HG03159 (cell line): ENCODE measurements at regions not wholly inside any gene's neighbourhood (a gene's known extent, or its start where the extent isn't known, plus 50 kb on each side); places are given as distances from the start of the nearest gene placed in this dataset.

Experiments
- ATAC-seq: cut with Tn5 transposase; IDR thresholded peaks from one replicate; pipeline ENCODE4 v1.9.1; 2021; ENCODE audit warnings: mild to moderate bottlenecking, moderate library complexity; ENCODE audit not compliant: unreplicated experiment

DNA sequence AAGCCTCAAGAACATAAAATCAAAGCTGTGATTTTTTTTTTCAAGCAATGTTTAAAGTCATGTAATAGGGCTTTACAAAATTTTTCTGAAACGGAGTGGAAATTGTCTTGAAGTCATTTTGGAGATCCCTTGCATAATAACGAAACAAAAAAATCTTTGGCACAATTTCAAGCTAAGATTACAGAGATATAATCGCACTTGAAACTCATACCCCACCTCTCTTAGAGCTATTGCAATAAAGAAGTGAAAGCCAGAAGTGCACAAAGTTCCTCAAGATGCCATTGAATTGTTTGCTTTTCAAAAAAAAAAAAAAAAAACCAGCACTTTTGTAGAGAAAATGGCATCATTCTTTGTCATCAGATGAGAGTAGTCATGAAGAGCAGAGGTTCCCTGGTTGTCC, 152.3 kb downstream of the PAX3 start:
- no peak for ATAC-seq

DNA sequence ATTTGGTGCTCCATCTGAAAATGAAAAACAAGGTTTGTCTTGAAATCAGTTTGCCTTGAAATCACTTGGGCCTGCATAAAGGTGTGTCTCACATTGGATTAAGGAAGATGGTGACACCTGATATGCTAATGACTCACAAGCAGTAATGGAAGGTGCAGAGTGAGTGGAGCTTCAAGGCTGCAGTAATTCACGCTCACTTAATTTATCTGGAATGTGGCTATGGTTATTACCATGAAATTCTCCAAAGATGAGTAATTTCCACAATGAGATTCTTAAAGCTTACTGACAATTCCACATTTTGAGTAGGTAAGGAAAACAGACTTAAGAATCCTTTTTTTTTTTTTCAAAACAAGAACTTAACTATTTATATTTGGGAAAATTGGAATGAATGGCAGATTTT, 156.8 kb downstream of the PAX3 start:
- ATAC-seq: no peak

DNA sequence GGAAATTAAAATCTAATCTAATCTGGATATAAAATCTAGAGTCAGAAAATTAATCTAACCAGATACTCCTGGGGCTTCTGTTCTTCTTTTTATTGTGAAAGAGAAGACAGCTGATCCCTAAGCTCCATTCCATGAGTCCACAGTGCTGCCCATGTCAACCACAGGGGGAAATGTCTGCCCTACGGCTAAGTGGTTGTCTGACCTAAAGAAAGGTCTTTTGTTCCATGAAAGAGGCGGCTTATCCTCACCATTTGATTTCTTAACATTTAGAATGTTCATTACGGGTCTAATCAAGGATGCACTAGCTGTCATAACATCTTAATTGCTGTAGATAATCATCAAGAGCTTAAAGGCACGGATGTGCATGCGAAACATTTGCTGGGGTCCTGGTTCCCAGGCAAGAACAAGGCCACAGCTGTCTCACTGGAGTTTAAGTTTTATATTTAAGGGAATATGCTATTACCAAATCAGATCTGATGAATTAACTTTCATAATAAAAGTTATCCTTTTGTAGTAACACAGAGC, 162.6 kb downstream of the PAX3 start:
- no peak for ATAC-seq

DNA sequence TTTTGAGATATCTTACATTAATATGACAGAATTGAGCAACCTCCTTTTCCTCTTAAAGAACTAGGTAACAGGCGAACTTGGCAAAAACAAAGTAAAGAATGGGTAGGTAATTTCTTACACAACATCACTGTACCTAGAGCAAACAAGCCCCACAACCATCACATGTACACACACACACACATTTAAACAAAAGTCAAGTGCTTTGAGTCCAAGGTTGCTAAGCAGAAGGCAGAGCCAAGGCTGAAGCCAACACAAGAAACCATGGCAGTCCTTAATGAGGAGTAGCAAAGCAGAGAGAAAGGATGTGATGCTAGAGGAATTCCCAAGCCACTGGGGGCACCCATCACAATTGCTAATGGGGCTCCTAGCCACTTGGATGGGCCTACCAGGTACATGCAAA, 164.1 kb downstream of the PAX3 start:
- no peak for ATAC-seq

DNA sequence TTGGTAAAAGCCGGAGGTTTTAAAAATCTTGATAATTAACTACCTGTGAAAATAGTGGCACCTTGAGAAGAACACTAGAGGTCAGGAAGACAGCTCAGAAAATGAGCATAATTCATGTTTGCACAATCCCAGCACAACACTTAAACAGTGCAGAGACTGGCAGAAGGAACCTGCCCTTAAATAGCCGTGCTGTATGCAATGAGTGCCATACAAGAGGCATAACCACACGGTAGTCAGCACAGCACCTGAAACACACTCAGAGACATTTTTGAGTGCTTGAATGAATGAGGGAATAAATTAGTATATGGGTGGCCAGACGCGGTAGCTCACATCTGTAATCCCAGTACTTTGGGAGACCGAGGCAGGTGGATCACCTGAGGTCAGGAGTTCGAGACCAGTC, 164.9 kb downstream of the PAX3 start:
- no peak for ATAC-seq

DNA sequence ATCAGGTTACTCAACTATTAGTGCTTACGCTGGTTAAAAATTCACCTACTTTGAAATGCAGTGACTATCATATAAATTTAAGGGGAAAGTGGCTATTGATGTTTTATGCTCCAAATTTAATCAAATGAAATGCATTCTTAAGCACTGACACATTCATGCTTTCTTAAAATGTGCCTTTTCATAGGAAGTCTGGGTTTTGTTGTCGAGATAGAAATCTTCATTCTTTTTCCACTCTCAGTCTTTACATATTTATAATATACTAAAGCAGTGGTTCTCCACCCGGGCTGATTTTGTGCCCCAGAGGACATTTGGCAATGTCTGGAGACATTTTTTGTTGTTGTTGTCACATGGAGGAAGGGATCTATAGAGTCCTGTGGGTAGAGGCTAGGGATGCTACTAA, 167.9 kb downstream of the PAX3 start:
- no peak for ATAC-seq

DNA sequence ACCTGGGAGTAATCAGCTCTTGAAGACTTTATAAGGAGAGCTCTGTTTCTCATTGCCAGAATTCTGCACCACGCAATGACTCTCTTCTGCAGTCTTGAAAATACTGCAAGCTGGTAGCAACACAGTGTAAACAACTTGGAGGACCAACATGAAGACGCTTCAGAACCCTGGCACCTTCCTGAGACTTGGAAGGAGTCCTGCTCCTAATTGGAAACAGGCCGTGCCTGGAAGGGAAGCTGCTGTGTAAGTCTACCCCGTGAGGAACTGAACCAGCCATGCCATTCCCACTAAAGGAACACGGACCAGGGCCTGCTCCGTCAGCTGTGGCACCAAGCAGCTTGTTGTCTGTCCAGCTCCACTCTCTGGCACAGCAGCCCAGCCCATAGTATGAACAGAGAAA, 171.1 kb downstream of the PAX3 start:
- no peak for ATAC-seq

DNA sequence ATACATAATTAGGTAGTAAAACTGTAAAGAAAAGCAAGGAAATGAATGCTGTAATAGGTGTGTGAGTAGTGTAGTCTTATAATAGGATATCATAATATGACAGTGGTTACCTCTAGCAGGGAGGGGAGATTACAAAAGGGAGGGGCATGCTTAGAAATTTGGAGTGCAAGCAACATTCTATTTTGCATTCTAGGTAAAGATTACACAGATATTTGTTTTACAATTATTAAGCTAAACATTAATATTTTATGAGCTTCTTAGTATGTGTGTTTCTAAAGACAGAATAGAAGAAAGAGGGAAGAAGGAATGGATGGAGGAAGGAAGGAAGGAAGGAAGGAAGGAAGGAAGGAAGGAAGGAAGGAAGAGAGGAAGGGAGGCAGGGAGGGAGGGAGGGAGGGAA, 177.9 kb downstream of the PAX3 start:
- no peak for ATAC-seq

DNA sequence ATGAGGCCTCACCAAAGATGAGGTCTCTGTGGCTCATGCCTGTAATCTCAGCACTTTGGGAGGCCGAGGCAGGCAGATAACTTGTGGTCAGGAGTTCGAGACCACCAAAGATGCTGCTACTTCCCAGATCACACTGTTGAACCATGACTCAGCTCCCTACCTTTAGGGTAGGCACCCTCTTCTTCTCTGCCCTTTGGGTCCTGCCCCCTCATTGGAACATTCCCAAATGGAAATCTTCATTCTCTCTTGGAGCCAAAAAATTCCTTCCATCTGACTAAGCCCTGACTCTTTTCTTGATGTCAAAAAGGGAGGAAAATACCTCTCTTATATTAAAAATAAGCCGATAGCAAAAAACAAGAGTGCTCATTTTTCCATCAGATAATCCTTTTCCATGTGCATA, 183.5 kb downstream of the PAX3 start:
- ATAC-seq: no peak

DNA sequence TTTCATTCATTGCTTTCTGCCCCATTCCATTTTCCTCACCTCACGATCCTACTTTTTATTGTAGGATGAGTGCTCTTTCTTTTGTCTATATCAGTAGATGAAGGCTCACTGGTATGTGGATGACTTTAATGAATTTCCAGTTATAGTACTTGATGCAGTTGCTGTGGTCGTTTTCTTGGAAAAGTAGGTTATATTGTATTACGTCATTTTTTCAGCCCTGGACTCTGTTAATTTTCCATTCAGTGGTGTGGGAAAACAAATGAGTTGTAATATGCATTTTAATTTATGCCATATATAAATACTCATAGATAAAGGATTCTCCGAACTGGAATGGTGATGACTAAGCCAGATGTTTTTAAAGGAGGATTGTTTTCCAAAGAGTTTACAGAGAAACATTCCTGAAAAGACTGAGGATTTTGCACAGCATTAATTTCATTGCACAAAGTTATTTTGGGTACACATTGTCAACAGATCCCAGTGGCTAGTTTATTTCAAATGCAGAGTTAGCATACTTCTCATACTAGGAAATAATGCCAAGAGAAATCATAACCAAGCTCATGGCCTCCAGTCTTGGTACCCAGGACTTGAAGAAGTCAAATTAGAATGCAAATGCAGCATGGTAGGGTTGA, 189.7 kb downstream of the PAX3 start:
- ATAC-seq: no peak

DNA sequence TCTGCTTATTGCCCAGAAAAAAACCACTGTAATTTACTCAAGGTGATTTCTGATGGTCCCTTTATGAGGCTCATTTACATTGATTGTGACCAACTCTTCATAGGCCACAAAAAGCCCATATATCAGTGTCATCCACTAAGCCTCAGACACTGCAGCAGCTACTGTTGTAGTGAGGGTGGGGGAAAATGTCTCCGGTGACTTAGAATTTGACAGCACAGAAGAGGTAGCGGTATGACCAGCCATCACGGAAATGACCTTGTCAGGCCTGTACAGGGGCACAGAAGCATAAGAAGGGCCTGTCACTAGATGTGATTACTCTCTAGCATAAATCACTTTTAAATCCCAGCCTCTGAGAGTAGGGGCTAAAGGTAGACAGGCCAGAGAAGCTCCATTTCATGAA, 190.3 kb downstream of the PAX3 start:
- ATAC-seq: no peak

DNA sequence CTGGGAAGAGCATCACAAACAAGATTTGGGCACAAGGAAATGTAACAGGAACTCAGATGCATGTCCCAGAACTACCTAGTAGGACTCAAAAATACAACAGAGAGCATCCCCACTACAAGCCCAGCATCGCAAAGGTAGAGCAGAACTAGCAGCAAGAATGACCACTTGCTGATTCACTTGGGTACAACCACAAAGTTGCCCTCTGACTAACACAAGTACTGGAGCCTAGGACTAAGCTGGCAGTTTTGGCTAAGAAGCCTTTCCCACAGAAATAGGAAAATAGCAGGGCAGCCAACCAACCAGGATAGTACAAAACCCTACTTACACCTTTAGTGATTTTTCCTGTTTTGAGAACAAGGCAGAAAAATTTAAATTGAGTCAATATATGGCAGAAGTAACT, 193.8 kb downstream of the PAX3 start:
- no peak for ATAC-seq

DNA sequence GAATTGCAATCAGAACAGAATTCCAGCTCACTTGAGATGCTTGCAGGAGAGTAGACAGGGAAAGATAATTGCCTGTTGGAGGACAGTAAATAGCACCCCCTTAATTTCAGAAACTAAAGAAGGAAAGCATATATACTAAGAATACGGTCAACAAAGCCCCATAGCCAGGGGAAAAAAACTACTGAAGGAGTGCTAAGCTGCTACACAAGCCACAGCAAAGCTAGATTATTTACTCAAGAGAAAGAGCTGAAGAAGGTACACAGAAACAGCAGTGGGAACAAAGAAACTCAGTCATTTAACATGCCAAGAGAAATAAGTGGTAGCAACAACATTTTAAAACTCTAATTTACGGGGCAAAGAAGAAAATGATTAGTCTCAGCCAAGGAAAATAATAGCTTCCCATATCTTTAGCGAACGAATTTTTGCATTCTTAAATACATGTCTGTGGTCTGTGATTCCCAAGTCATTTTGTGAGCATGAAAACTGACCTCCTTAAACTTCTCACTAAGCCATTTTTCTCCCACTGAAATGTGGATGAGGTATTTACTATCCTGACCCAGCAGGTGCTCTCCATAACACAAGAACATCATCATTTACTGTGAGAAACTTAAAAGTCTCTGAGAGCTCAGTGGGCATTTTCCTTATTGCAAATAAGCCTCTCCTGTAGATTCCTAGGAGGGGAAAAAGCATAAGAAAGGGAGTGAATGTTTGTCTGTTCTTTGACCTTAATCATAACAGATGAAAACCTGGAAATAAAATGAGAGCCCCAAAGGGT, 196.0 kb downstream of the PAX3 start:
- ATAC-seq: no peak

DNA sequence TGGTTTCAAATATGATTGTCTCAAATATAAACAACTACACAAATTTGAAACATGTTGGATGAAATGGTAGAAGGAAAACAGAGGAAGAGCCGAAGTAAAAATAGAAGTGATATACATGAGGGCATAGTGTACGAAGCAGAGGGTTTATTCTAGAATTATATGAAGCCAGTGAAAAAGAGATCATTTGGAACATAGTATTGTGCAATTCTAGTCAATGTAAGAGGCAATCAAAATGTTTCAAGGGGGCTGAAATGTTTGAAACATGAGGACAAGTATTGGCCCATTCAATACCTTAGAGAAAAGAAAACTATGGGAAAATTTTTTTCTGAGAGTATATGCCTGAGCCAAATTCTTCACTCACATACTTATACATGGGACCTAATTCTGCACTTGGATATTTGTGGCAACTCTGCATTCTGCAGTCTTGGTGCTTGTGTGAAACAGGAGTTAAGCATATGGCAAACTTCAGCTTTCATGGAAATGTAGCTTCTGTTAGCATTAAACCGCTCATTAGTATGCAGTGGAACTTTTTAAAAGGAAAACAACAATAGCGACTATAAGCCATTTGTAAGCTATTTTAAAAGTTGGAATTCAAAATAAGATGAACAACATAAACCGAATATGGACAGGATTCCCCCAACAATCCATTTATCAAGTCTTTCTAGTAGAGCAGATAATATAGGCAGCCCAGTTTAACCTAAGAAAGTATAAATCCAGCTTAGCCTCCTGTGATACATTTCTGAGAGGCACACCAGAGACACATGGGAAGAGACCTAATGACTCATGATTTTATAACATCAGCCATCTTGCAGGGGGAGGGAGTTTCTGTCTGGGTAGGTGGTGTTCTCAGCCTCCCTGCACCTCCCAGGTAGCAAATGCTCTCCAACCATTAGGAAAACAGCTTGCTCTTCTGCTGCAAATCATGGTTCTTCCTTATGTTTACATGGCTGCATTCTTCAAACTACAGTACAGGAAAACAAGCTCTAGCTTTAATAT, 197.8 kb downstream of the PAX3 start:
- ATAC-seq: no peak

DNA sequence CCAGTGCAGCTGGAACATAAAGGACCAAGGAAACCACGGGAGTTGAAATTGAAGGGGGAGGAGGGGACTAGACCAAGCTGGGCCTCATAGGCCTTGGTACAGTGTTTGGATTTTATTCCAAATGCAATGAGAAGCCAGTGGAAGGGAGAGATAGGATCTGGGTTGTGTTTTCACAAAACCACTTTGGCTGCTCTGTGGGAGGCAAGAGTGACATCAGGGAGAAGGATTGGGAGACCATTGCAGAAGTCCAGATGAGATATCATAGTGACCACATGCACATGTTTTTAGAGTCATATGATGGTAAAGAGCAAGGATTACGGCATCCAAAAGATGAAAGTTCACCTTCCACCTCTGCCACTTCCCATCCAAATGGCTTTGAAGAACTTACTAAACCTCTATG, 210.2 kb downstream of the PAX3 start:
- no peak for ATAC-seq

DNA sequence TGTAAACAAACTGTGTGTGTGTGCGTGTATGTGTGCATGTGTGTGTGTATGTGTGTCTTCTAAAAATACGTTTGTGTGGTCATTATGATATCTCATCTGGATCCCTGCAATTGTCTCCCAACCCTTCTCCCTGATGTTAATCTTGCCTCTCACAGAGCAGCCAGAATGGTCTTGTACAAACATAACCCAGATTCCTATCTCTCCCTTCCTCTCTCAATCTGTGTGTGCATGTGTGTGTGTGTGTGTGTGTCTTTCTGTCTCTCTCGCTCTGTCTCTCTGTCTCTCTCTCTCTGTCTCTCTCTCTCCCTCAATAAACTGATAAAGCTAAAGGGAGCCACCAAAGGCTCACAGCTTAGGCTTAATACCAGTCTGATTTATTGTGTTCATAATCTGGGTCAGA, 210.8 kb downstream of the PAX3 start:
- ATAC-seq: no peak

DNA sequence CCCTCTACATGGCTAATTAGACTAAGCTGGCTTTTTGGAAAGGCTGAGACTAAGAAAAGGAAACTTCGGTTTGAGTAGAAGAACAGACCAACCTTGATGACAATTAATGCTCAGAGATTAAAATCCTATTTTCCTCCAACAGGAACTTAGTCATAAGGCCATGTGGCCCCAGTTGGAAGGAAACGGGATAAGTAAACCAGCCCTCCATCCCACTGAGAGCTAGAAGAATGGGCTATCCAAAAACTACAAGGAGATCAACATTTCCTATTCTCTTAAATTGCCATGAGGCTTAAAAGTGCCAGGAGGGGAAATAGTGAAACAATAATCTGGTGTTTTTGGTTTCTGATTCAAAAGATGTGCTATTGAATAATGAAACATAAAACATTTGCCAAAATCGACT, 216.6 kb downstream of the PAX3 start:
- ATAC-seq: no peak

DNA sequence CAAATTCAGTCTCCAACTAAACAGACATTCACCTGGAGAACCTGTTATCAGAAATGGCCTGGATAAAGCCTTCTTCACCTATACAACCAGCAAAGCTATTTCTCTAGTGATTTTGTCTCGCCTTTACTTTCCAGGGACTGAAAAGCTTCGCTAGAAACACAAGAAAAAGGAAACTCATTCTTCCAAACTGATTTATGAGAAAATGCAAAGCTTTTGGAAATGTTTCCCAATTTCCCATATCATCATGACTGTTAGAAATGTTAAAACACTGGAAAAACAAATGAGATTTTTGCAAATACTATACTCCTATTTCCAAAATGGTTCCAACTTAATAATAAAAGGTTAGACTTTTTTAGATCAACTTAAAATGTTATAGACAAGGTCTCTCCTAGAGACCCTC, 218.7 kb downstream of the PAX3 start:
- no peak for ATAC-seq

DNA sequence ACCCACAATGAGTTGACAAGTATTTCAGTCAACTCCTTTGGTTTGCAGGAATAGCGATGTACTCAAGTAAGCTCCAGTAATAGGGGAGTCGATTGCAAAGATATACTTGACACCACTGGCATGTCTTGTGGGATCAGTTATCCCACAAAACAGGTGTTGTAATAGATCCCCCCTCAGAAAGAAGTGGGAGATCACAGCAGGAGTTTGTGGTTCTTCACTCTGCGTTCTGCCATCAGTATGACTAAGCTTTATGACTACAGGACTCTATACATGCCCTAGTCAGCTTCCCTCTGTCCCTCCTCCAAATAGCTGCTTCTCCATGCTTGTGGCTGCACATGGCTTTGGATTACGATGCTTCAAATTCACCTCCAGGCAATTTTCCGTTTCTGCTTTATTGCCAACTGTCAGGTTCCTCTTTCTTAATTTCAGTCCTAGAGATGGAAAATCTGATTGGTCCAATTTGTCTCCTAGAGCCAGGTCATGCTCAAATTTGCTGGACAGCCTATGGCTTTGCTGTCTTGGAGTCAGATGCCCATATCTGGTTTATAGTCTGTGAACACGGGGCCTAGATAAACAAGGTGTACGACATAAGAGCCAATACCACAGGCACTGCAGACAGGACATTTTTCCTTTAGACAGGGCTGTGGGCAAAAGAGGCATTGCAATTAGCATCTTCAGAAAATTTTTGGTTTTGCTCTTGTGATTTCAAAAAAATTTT, 221.7 kb downstream of the PAX3 start:
- no peak for ATAC-seq

DNA sequence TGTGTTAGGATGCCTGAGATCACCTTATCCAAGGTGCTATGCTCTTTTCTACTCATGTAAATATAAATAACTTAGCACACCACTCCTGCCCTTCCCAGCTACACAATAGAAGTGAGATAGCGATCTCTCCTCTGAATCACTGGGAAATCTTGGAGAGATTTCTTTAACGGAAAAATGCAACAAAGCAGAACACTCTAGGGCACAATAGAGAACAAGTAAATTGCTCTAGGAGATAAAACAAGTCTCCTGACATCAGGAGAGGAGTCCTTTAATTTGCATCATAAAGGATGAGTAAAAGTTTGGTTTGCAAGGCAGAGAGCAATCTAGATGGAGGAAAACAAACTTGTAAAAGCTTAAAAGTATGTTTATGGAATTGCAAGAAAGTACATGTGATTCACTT, 224.1 kb downstream of the PAX3 start:
- ATAC-seq: no peak

DNA sequence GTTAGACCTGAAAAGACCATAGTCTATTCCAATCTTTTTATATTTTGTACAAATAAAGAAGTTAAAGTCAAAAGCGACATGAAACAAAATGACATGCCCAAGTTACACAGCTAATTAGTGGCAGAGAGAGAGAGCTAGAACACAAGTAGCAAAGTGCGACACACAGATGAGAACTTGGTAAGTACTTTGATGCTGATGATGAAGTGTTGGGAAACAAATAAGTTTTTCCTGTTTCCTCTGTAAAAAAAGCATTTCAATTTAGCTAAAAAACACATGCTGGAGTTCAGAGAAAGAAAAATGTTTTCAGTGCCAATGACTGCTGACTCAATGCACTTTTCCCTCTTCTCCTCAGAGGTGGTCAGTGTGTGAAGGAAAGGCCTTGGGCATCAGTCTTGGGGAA, 226.9 kb downstream of the PAX3 start:
- ATAC-seq: no peak
